Stomach (tissue), 4 donors: ENCODE measurements at regions not wholly inside any gene's neighbourhood (a gene's known extent, or its start where the extent isn't known, plus 50 kb on each side); places are given as distances from the start of the nearest gene placed in this dataset.

ENCODE experiments used
- CTCF ChIP-seq, 7 experiments: fragments of 450-650 bp in 4 of 7; fragments of 200-600 bp in 3 of 7; sonication (generic) in 3 of 7; IDR thresholded peaks; one replicate each; pipeline ENCODE4 v1.5.1; 2016 to 2019; ENCODE audit warnings: antibody characterized with exemption in 7 of 7, control low read depth in 2 of 7, mild to moderate bottlenecking in 1 of 7
- EP300 ChIP-seq: sonication (generic); formaldehyde crosslinking; IDR thresholded peaks from one replicate; pipeline ENCODE4 v1.6.1; 2017; ENCODE audit warnings: antibody characterized with exemption
- POLR2A ChIP-seq, 4 donors: fragments of 450-650 bp; IDR thresholded peaks; one replicate each; pipeline ENCODE4 v1.6.1; 2016; ENCODE audit warnings: antibody characterized with exemption in 4 of 4, control low read depth in 2 of 4, mild to moderate bottlenecking in 1 of 4, moderate library complexity in 1 of 4
- POLR2AphosphoS5 ChIP-seq, 3 donors: sonication (generic); formaldehyde crosslinking; IDR thresholded peaks; one replicate each; pipeline ENCODE4 v1.6.1; 2016; ENCODE audit warnings: antibody characterized with exemption in 3 of 3

GRCh38 chr14:89469210-89470198 is 52.5 kb upstream of the FOXN3 start:
- TF ChIP-seq POLR2A (IDR thresholded peaks at IDR 0.05) (no peak), CTCF (IDR thresholded peaks at IDR 0.05) (no peak), POLR2AphosphoS5 (IDR thresholded peaks at IDR 0.05) (no peak), EP300 (no peak)
